NCI-H128 (cell line): ENCODE measurements at regions not wholly inside any gene's neighbourhood (a gene's known extent, or its start where the extent isn't known, plus 50 kb on each side); places are given as distances from the start of the nearest gene placed in this dataset.

Experiments used
- DNase-seq: peaks from one replicate; lab custom pipeline; 2025; ENCODE audit not compliant: unreplicated experiment; lab: John Stamatoyannopoulos, UW

DNA sequence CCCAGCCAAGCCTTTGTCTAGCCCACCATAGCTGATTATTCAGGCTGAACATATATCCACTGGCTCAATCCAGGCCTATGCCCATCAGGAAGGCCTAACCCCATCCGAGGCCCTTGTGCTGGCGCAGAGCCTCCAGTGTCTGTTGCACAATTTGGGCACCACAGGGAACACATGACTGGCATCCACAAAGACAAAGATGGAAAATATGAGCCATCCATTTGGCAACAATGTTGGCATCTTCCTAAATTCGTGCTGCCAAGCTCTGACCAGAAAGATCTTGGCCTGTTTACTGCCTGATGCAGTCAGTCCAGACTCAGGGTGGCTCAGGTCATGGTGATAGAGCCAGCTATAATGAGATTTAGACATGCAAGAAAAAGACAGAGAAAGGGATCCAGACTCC, 233.8 kb downstream of the PIK3R1 start:
- DNase-seq, result no peak

DNA sequence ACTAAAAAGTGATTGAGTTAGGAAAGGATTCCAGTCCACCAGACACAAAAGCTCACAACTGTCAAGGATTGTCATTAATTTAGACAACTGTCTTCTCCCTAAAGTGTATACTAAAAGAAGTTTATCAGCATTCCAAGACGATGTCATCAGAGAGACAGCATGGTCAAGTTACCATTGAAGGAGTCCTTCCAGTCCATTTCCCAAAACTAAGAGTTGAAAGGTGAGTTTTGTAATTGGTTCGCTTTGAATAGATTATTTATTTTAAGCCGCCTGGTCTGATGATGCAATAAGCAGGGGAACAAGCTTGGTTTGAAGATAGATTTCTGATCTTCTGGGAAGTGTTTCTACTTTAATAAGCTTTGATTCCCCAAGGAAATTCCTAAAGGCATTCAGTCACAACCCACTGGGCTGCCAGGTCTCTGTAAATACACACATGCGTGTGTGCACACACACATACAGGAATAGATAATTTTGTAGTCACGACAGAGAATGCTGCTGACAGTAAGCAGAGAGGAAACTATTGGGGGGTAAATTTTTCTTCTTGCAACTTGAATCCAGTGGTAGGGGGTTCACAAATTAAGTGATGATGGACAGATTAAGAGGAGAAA, 234.8 kb downstream of the PIK3R1 start:
- DNase-seq, result no peak

DNA sequence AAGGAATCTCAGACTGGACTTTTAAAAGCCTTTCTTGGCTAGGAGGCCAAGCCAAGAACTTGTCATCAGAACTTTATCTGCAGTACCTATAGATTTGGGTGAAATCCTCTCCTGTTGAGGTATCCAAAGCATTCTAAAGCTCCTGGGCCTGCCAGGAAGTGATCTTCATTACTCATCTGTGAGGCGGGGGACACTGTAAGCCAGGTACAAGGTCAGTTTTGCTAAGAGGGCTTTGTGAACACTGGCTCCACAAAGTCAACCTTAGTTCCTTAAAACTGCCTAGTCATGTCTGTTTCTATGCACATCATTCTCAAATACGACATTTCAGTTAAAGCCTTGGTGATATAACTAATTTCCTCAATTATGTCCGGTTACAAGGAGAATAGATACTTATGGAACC, 236.7 kb downstream of the PIK3R1 start:
- DNase-seq, result no peak

DNA sequence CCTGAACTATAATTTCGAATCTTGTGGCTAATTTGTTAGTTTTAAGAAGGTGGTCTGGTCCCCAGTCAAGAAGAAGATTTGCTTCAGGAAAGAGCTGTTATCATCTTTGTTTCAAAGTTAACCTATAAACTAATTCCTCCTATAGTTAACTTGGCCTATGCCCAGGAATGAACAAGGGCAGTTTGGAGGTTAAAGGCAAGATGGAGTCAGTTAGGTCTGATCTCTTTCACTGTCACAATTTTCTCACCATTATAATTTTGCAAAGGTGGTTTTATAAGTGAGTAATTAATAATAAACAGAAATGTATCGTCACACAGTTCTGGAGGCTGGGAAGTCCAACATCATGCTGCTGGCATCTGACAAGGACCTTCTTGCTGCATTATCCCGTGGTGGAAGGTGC, 238.6 kb downstream of the PIK3R1 start:
- no peak for DNase-seq

DNA sequence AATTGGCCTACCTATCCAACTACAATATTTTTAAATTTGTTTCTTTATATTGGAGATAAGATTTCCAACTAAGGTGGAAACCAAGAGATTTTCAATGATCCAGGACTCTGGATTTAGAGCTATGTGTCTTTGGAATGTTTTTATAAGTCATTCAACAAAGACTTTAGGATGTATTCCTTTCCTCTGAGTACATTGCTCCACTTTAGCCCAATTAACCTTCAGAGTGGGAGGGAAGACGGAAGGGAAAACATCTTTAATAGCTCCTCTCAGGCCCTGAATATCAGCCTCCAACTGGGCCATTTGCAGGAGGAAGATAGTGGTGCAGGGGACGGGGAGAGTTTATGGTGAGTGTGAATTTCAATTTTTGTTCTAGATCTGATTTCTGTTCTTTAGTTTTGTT, 239.2 kb downstream of the PIK3R1 start:
- no peak for DNase-seq

DNA sequence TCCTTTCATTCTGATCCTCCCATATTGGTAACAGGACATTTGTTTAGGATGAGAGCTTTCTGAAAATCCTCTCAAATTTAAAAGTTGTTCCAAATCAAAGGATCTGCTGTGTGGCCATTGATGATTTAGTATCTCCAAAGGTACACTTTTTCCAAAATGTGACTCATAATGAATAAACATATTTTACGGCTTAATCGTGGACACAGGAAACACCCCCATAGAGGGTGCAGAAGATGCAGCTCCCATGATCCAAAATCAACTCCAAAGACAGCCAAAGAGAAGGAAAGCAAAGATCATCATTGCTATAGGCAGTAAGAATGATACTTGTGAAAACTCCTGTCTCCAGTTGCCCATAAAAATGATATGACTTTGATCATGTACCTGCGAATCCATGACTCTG, 239.7 kb downstream of the PIK3R1 start:
- no peak for DNase-seq

DNA sequence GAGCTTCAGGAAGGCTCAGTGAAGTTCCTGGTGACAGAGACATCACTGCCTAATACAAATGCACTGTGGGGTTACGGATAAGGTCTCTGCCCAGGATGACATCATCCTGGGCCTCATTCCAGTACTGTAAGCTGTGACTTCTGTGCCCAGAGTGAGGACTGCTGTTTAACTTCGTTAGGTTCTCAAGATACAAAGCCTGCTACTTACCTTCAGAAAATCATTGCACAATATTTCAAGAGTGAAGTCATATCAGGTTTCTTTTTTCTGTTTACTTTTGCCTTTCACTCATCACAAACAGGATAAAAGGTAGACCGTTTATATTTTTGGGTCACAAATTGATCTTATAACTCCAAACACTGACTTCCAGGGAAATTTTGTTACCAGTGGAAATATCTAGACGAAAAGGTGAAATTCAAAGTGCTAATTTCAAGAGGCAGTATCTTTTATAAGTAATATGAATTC, 241.2 kb downstream of the PIK3R1 start:
- DNase-seq, result no peak

DNA sequence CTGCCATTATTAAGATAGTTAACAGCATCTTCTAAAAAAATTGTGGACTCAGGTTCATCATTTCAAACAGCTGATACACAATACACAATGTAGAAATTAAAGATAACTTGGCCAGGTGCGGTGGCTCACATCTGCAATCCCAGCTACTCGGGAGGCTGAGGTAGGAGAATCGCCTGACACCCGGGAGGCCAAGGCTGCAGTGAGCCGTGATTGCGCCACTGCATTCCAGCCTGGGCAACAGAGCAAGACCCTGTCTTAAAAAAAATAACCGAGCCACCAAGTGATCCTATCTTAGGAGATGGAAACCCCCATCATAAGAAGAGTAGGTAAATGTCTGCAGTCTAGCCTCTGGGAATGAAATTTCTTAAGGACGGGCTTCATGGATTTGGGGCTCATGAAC, 241.7 kb downstream of the PIK3R1 start:
- DNase-seq, result no peak

DNA sequence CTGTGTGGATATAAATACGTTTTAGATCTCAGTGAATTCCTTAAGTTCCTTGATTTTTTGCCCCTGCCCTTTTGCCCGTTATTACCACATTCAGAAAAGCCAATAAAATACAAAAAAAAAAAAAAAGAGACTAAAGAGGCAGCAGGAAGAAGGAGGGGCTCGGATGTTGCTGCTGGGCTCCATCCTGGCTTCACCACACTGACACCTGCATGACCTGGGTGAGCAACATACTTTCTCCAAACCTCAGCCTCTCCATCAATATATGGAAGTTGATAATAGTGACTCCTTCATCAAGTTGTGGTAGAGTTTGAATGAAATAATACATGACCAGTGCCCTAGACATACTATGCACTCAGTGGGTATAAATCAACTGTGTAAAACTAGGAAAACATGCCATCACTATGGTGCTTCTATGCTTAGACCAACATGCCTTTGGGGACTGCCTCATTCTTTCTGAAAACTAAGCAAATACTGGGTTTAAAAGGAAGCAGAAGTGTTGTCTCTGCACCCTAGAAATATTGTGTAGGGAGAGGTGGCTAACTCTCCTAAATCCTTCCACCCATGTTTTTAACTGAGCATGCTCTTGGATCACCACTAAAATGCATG, 243.0 kb downstream of the PIK3R1 start:
- DNase-seq, result no peak

DNA sequence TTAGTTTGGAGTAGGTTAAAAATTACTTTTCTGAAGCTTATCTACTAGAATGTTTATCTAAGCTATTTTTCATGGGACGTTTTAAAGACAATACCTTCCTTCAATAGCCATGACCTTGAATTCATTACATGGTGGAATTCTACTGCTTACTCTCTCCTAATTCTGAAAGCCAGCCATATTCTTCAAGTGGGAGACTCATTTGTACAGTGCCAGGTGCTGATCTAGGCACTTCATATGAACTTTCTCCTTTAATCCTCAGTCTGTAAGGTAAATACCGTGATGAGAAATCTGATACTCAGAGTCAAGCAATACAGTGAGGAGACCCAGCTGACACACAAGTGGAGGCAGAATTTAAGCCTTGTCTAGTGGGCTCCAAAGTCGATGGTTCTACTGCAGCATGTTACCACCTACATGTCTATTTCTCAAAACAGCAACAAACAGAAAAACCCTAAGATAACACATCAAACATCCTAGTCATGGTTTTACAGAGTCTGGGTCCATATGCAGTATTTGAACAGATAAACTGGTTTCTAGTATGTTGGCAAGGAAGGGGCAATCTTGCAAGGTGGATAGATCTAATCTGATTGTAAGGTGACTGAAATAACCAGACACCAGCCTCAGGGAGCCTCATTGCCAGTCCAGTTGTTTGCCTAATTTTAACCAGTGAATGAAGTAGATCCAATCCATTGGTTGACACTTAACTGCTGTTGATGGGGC, 243.7 kb downstream of the PIK3R1 start:
- DNase-seq, result no peak

DNA sequence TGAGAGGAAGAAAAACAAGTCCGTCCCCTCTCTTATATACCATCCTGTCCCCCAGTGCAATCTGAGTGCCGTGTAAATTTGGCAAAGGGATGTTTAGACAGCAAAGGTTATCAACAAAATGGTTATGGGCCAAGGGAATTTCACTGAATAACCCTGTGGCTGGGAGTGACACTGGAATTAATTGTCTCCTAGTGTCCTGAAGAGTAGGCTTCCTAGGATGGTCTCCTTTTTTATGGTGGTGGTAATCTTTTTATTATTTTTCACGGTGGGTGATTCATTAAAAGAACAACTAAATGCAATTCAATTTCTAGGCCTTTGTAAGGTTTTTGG, 244.2 kb downstream of the PIK3R1 start:
- no peak for DNase-seq

DNA sequence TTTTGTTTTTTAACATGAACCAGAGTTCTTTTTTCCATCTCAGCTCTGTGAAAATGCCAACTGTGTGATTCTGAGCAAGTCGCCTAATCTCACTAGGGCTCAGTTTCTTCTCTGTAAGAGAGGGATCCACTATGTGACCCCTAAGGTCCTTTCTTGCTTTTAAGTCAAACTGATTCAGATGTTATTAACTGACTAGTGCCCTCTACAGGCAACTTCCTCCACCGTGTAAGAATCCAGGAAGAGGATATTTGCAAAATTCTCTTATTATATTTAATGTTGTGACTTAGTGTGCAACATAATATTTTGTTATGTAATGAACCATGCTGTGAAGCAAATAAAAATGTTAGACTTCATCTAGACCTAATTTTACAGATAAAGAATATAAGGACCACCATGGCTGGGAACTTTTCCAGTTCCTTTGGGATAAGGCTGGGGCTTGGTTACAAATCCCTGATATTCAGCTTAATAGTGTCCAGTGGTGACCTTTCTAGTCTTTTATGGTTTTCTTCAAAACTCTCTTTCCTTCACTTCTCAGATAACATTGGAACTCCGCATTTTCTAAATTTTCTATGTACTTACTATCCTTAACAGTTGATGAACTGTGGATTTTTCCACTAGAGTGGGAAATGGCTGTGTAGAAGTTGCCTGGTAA, 244.7 kb downstream of the PIK3R1 start:
- no peak for DNase-seq

DNA sequence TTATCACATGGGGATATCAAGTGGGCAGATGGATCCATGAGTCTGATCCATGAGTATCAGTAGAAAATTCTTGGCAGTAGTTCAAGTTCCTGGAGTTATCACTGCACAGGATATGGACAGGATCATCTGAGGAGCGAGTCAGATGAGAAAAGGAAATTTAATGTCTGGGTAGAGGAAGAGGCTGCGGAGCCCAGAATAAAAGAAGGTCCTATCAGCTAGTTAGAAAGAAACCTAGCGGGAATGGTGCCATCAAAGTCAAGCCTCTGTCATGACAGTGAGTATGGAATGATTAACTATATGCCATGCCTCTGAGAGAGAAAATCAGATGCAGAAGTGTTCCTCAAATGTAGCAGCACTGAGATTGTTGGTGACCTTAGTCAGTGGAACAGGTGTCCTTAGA, 248.1 kb downstream of the PIK3R1 start:
- DNase-seq, result no peak

DNA sequence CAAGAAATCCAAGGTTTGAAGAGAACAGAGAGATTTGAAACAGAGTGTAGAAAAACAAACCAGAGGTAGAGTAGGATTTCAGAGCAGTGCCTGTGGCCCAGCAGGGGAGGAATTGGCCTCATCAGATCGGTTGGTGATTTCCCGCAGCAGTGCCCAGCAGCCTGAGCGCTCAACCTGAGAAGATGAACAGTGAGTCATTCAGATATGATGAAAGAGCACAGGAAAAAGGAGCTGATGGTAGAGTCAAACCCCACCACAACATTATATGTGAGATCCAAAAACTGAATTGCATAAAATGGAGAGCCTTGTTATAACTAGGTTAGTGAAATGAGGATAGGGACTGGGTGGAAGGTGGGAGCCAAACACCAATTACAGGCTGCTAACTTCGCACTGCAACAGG, 248.9 kb downstream of the PIK3R1 start:
- DNase-seq, result no peak

DNA sequence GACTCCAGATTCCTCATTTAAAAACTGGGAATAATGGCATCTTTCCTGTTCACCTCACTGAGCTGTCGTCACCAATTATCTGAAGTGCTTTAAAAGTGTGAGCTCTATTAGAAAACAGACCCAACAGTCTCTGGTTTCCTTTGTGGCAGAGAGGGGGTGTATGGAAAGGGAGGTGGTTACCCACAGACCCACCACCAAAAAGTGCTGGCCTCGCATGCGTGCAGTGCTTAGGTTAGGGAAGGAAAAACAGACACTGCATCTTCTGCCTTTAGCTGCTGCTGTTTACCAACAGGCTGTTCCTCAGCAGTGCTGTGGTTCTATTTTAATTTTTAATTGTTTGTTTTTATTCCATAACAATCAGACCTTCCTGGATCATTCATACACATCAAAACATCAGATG, 249.6 kb downstream of the PIK3R1 start:
- DNase-seq, result no peak

DNA sequence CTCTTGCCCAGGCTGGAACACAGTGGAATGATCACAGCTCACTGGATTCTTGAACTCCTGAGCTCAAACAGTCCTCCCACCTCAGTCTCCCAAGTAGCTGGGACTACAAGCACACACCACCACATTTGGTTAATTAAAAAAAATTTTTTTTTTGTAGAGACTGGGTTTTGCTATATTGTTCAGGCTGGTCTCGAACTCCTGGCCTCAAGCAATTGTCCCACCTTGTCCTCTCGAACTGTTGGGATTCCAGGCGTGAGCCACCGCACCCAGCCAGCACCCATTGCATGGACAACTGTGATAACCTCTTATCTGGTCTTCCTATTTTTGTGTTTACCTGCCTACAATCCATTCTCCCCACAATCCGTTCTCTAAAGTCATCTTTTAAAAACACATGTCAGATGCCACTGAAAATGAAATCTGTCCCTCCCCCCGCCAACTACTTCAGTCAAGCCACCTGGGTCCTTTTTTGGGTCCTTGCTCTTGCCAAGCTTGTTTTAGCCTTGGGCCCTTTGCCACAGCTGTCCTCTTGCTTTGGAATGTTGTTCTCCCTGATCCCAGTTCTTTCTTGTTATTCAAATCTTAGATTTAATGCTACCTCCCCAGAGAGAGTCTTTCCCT, 250.5 kb downstream of the PIK3R1 start:
- DNase-seq, result no peak

DNA sequence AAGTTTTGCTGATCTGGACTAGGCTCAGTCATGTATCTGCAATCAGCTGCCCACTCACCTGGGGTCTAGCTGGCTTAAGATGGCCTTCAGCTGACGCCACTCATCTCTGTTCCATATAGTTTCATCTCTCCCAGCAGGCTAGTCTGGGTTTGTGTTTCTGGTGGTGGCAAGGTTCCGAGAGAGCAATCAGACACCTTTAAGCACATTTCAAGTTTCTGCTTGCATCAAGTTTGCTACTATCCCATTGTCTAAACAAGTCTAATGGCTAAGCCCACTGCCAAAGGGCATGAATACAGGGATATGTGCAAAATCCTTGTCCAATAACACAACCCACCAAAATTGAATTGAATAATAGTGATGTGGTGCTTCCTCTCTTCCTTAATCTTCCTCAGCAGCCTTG, 251.7 kb downstream of the PIK3R1 start:
- no peak for DNase-seq

DNA sequence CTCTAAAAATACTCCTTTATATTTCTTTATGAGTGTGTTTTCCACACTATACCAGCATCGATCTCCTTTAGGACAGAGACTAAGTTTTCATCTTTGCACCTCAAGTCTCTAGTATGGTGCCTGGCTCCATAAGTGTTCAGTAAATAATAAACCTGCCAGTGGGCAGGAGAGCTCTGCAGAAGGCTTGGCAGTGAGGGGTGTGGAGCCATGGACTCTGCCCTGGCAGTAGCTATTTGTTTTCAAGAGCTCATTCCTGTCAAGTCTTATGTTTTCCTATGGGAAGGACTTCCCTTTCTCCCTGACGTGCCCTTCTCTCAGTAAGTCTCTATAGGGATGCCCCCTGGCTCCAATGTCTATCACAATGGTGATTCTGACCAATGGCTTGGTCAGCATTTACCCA, 252.2 kb downstream of the PIK3R1 start:
- no peak for DNase-seq

DNA sequence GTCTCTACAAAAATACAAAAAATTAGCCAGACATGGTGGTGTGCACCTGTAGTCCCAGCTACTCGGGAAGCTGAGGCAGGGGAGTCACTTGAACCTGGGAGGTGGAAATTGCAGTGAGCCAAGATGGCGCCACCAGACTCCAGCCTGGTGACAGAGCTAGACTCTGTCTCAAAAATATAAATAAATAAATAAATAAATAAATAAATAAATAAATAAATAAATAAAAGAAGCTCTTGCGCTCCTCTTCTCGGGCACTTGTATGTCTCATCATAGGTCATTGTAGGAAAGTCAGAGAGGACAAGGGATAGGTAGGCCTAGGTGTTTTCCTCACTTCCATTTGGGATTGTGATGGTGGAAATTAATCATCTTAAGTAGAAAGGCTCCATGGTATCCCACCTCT, 252.8 kb downstream of the PIK3R1 start:
- DNase-seq, result no peak

DNA sequence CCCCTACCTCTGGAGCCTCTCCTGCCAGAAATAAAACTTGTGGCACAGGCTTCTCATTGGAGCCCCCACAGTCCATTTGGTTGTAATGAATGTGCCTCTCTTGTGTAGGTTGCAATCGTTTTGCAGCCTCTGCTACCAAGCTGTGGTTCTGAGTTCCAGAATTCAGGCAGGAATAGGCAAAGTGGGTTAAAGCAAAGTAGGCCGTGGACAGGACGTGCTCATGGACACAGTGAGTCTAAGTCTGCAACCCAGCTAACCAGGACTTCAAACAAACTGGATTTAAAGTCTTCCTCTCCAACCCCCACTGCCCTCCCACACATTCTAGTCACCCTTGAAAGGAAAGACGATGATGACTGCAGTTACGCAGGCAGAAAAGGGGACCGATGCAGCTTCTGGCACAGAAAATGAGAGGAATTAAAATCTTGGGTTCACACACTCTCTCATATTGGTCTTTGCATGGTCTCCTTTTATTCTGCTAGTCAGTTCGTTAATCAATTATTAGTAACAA, 260.0 kb downstream of the PIK3R1 start:
- no peak for DNase-seq

DNA sequence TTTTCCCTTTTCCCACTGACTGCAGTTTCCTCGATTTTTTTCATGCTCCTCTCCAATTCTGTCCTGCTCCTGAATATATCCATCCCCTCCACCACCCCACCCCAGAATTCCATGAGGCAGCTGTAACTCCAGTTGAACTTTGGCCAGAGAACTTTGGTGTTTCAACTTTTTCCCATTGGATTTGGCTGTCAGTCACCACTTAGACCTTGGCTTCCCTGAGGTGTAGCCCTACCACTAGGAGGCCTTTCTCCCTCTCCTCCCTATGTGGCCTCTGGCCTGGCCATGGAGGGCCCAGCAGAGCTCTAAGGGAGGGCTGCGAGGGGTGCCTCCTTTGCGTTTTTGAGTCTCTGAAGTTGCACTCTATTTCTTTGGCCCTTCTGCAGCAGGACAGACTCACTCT, 261.3 kb downstream of the PIK3R1 start:
- DNase-seq, result no peak
